GM19455 (cell line): ENCODE measurements at regions not wholly inside any gene's neighbourhood (a gene's known extent, or its start where the extent isn't known, plus 50 kb on each side); places are given as distances from the start of the nearest gene placed in this dataset.

Source experiments
- ATAC-seq: cut with Tn5 transposase; IDR thresholded peaks from one replicate; pipeline ENCODE4 v1.9.1; 2021; ENCODE audit not compliant: unreplicated experiment

DNA sequence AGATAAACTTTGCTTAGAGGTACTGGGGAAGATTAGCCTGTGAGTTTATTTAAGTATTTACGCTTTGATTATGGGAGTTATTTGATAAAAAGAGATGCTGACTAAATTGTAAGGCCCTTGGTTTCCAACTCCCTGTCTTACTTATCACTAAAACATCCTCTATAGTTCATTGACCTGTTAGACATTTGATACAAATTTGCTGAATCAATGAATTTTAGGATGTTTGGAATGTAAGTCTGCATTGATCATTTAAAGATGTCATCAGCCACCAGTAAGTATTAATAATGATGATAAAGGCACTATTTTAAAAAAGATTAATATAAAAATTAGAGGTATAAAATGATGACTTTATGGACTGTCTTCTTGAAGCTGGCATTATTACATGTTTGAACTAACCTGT is 340.6 kb downstream of the SPRY1 start:
- no peak for ATAC-seq

DNA sequence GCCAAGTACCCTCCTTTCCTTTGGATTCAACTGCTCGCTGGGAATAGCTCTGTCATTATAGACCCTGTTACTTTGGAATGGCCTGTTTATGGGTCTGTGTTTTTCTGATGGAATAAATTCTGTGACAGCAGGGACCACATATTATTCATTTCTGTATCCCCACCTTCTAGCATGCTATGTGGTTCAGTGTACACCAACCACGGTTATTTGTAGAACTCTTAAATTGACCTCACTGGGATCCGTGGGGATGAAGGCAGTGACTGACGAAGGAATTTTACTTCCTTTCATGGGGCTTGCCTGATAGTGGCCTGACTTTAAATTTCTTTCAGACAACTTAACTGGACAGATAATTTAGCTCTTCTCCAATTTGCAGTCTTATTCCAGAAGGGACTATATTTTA is 343.2 kb downstream of the SPRY1 start:
- no peak for ATAC-seq

DNA sequence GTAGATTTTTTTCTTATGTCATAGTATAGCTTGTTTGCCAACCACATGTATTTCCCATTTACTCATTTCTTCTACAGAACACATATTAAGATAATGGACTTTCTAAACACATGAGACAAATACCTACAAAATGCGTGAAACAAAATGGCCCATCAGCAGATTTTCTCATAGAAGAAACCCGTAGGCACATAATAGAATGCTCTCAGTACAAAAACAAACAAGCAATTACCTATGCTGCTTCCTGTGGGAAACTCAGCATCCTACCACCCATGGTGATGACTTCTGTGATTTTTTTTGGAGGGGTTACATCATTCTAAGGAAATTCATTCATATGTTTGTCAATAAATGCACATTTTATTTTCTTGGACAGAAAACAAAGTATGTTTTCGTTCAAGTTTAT is 343.6 kb downstream of the SPRY1 start:
- ATAC-seq: no peak

- no peak for ATAC-seq
These were observed 345.3 kb downstream of the SPRY1 start for GRCh38 chr4:123741906-123742305.

DNA sequence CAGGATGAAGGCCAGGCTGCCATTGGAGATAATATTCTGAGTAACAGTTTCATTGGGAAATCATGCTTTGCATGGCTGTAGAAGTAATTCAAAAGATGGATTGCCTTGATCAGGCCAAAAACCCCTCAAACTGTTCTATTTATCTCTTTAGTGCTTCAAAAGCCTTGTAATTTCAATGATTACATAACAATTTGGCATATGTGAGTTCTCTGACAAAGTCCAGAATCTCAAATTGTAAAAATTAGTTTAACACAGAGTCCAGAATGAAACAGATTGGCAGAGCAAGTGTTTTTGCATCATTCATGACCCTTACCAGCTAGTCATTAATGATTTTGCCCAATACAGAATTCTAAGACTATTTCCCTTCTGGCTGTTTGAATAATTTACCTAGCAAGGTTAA is 347.3 kb downstream of the SPRY1 start:
- ATAC-seq: no peak

DNA sequence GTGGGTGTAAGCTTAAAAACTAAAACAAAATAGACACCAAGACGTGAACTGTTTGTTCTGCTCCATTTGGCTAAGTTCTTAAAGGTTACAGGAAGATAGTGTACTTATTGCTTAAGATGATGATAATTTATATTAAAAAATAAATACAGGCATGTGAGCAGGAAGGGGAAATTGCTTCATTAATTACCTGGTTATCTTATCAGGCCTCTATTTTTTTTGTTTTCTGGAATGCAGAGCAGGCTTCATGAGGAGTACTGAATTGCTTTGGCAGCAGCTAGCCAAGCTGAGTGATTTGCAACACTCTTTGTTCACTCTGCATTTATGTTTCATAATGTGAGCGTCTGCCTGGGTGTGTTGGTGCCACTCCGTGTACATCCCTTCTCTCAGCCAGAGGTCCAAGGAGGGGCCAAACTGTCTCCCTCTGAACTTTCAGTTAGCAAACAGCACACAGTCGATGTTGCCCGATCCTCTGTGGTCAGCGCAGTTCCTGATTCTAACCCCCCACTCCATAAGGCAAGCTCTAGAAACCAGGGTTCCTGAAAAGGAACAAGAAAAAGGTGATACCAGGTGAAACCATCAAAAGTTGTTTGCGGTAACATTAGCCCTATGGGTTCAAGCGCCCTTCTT is 348.2 kb downstream of the SPRY1 start:
- no peak for ATAC-seq

GRCh38 chr4:123747016-123747415 is 350.4 kb downstream of the SPRY1 start:
- no peak for ATAC-seq

GRCh38 chr4:123748806-123749205 is 352.2 kb downstream of the SPRY1 start:
- ATAC-seq: no peak

GRCh38 chr4:123749383-123749782 is 352.8 kb downstream of the SPRY1 start:
- ATAC-seq: no peak

DNA sequence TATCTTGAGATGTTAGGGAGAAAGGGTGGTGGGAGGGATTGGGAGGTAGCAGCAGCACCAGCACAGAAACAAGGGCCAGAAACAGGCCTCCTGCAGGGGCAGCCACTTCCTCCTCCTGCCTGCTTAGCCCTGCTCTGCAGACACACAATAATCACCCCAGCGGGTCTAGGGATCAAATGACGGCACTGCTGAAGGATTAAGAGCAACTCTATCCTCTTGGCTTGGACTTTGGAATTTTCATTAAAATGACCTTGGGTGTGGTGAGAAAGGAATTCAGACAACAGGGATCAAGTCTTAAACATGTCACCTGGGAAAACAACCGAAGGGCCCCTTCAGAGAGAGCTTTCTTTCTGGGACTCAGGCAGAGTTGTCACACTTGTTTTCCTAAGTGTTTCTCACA is 353.4 kb downstream of the SPRY1 start:
- no peak for ATAC-seq

GRCh38 chr4:123755655-123756054 is 359.1 kb downstream of the SPRY1 start:
- no peak for ATAC-seq

DNA sequence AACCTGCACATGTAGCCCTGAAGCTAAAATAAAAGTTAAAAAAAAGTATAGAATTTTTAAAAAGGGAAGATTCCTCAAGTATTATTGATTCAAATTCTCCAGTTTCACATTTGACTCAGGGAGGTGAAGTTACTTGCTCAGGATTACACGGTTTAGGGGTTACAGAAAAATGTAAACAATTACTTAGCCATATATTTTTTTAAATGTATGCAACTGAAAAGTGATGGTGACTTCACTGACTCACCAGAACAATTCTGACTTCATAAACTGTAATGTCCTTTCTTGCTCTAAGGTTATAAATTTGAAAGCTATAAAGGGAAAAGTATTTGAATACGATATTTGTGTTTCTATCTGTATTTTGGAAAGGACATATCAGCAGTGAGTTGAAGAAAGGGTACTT is 371.2 kb downstream of the SPRY1 start:
- ATAC-seq: no peak

DNA sequence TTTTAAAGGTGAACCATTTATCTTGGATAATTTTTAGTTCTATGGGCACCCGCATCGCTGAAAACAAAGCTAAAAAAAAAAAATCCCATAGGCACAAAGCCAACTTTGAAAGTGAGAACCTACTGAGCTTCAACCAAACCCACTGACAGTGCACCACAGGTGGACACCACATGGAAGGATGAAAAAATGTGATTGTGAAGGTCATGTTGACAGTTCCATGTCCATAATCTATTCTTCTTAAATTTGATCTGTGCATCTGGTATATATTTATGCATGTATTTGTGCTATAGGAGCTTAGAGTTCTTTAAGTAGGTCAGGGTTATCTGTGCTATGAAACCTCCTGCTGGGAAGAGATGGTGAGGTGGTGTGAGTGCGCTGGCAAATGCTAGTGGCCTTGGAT is 374.3 kb downstream of the SPRY1 start:
- ATAC-seq: no peak

- ATAC-seq: peak; percentile 99
These were observed 379.7 kb downstream of the SPRY1 start for GRCh38 chr4:123776267-123776666.

DNA sequence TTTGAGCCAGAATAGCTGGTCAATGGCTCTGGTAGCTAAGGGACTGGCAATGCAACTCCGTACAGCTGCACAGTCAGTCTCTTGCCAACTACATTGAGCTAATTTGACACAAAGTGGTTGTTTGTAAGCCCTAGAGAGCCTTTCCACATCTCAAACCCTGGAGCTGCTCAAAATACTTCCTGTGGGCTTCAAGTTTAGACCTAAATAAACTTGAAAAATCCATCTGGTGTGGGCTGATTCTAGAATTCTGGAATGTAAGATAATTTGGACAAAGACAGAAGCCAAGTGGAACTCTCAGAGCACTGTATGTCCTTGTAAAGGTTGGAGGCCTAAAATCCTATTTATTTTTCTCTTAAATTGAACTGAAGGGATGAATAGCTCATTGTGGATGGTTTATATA is 380.8 kb downstream of the SPRY1 start:
- no peak for ATAC-seq

- no peak for ATAC-seq
These were observed 386.7 kb downstream of the SPRY1 start for GRCh38 chr4:123783151-123783790.

DNA sequence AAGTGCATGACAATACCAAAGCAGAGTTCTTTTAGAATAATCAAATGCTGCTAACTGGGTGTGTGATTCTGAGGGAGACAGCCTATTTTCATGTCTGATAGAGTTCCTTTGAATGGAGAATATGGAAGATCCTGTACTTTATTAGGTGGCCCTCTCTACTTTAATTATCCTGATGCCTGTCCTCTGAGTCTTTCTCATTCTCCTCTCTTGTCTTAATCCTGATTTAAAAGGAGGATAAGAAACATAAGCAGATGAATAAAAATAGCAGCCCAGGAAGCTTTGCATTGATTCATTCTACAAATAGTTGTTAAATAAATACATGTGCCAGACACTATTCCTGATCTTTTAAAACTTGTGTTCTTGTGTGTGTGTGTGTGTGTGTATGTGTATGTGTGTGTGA is 387.3 kb downstream of the SPRY1 start:
- ATAC-seq: no peak

GRCh38 chr4:123784626-123785025 is 388.0 kb downstream of the SPRY1 start:
- ATAC-seq: no peak

- no peak for ATAC-seq
These were observed 388.9 kb downstream of the SPRY1 start for GRCh38 chr4:123785538-123785937.

DNA sequence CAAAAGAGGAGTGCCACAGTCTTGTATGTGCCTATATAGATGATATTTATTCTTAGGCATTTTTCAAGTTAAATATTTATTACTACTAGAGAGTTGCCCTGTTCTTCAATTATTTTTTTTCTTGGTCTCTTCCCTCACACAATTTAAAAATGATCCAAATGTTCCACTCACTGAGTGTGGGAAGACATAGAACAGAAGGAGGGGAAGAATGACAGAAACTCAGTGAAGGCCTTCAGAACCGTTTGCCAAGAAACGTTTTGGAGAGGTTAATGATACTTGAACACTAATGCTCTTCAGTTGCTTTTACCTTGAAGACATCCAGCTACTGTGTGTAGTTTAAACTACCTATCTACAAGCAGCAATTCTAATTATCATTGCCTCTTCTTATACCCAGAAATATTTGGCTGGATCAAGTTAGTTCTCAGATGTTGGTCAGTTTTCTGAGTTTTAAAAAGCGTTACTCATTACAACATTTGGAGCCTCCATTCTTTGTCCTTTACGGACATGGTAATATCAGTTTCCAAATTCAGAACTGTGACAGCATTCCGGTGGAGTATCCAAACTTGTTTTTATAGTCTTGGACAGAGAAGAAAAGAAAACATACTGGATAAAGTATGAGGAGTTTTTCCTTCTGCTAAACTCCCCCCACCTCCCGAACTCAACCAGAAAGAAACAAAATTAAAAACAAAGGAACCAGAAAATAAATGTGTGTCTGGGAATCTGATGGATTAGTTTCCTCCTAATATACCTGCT is 389.7 kb downstream of the SPRY1 start:
- ATAC-seq: no peak

- ATAC-seq: no peak
These were observed 390.3 kb downstream of the SPRY1 start for GRCh38 chr4:123786920-123787319.

DNA sequence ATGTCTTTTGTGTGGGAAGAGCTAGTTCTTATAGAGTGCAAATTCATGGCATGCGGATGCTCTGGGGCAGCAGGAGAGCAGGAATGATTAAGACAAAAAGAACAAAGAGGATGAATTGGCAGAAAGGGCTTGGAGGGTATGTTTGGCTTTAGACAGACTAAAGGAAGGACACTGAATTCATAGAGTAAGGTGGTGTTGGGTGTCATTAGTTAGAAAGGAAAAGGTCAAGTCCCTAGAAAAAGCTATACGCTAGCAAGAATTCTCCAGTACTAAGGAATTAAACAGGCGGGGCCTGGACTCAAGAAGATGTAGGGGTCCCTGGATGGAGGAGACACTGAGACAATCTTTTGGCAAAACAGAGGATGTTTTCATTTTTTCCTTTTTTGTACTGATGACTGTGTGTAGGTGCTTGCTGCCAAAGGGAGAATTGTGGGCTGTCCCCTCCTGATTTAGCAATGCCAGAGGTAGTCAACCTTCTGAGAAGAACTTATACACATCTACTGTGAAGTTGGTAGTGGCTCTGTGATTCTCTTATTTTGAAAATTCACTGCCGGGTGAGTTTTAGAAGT is 391.0 kb downstream of the SPRY1 start:
- ATAC-seq: no peak
